ENCODE measurements at regions not wholly inside any gene's neighbourhood (a gene's known extent, or its start where the extent isn't known, plus 50 kb on each side); places are given as distances from the start of the nearest gene placed in this dataset.
A peak's percentile ranks its signal among the peaks of the same experiment; 100 is the strongest.

DNA sequence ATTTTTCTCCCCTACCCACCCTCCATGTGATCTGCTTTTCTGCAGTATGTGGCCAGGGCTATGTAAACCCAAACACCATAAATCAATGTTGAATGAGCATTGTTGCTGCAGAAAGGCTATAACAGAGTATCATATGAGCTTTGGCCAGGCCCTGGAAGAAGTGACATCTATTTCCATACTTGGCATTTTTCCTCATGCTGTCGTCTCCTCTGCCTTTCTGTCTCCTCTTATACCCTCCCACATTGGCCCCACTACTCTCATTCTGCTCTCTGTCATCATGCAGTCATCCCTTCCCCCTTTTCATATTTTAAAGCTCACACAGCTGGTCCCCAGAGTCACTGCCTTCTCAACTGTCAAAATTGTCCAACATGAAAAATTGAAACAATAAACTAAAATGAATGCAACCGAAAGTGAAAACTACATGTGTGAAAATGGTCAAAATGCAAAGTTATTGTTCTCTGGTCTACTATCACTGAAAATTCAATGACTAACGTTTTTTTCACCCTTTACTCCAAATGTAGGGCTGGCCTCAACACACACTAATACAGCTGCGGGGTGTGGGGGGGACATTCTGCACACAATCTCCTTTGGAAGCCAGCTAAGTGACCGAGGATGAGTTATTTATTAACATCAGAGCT lies 290.7 kb upstream of the TMPO start:
- DNase-seq, result peak; percentile 29

DNA sequence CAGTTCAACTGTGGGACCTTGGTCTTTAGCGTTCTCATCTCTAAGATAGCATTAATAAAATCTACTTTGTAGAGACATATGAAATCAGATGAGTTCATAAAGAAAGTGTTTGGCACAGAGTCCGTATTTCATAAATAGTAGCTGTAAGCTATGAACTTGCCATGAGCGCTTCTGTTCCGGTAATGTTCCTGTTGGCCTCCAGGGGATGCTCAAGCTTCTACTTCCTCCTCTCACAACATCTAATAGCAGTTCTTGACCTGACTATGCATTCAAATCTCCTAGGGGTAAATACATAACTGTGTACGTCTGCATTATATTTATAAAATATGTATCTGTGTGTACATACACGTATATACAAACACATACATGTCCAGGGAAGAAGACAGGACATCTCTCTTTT lies 288.2 kb upstream of the TMPO start:
- DNase-seq, result peak; percentile 58

DNA sequence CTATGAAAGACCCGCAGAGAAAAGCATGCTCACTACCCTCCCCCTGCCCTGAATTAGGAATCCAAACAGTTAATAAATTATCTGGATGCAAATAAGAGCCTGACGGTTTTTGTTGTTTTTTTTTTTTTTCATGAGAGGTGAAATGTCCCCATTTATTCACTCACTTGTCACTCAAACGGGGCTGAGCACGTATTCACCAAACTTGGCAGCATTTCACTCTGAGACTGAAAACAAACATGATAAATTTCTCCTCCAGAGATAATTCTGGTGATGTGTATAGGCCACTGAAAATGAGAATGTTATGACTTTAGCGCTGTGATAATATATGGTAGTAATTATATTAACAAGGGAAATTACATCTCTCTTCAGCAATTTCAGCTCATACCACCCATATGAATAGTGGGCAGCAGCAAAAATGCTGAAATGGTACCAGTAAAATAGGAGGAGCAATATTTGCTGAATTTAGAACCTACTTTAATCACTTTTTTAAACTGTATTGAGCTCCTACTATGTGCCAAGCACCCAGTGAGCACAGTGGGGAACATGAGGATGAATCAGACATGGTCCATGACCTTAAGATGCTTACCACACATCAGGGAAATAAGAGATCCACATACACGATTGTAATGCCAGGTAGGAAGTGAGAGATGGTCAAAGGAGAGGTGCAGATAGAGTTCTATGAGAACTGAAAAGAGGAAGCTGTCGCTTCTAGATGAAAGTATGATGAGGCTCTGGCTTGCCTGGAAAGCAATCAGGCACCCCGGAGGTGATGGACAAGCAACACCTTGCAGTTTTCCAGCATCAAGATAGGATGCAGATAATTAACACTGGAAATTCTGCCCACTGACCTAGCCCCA lies 286.5 kb upstream of the TMPO start:
- DNase-seq, result peak; percentile 91

DNA sequence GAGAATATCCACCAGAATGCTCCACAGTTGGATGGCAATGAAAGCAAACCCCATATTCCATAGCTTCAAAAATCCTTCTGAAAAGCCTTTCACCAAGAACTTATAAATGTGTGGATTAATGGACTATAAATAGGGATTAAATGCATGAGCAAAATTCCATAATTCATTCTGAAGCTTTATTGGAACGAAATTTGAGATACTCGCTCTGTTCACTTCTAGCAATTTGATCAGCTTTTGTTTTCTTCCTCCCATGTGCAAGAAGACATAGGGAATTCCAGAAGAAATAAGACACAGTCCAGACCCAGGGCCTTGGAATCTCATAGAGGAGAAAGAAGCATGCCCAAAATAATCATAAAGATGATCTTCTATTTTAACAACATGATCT lies 285.9 kb upstream of the TMPO start:
- peak; percentile 37 for DNase-seq

DNA sequence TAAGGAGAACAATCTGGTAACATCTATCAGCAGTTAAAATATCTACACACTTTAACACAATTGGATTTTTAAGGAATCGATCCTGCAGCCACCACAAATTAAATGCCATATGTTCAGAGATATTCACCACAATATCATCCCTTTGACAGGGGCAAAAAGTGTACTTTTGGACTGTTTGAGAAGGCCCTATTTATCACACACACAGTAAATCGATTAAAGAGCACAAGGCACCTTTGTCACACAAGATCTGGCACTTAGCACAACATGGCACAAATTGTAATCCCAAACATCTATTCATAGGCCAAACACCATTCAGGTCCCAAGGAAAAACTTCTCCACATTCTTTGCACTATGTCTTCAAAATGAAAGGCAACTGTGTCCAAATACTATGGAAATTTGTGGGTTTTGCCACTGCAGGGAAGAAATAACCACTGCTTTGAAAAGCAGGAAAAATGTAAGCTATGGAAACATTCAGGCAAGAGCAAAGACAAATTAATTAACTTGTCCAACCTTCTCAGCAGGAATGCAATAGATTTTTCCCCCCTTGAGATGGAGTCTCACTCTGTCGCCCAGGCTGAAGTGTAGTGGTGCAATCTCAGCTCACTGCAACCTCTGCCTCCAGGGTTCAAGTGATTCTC lies 282.5 kb upstream of the TMPO start:
- peak; percentile 8 for DNase-seq

DNA sequence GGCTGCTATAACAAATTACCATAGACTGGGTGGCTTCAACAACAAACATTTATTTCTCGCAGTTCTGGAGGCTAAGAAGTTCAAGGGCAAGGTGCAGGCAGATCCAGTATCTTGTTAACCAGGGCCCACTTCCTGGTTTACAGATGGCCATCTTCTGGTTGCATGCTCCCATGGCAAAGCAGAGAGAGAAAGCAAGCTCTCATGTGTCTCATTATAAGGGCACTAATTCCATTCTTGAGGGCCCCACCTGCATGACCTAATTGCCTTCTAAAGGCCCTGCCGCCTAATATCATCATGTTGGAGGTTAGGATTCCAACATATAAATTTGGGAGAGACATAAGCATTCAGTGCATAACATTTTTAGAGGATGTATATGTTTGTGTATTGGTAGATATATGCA lies 280.1 kb upstream of the TMPO start:
- DNase-seq, result no peak

DNA sequence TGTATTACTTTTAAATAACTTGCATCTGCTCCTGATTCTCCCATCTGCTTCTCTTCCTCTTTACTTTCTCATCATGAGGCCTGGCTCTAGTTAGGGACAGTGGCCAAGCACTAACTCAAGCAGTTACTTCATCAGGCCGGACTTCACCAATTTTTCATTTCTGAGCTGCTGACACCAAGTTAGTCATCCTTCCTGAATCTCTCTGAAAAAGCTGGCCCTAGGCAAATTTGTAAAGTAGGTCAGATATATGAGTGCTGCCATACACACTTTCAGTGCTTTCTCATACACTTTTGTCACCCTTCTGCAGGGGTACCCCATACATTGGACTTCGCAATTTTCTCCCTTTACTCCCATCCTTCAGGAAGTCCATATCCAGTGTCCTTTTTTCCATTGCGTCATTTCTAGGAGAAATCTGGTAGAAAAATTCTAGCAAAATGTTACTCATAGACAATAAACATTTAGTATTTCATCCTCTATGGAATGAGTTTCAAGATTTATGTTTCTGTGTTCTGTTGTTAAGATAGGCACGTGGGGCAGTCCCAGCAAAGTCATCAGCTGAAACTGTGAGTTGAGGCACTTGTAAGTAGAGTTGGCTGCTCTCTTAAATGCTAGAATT lies 276.8 kb upstream of the TMPO start:
- no peak for DNase-seq

DNA sequence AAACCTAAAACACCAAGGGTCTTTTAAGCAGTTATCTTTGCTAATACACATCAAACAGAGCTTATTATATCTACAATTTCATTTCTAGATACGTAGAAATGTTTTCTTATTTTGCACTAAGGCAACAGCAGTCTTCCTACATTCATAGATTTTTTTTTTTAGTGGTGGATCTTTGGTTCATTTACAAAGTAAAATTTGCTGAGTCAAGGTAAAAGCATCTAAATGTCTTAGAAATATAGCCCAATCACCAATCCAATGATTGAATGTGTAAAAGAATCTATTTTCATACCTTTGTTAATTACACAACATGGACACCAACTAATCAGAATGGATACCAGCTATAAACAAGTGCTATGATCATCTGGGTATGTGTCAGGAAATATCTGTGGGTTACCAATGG lies 272.2 kb upstream of the TMPO start:
- DNase-seq, result no peak

DNA sequence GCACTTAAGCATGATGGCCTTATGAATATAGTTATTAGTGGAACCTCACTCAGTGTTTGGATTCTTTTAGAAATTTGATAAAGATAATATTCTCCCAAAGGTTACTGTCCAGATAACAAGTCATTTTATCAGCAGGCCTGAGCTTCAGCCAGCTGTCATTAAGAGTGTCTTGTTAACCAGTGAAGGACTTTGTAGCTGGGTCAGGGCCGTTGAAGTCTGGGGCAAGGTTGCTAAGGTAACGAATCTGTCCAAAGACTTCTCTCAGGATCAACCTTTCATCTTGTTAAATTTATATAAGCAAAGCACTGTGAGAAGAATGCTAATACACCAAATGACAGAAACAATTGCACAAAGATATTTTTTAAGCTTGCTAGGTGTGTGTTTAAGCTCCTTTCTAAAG lies 271.3 kb upstream of the TMPO start:
- DNase-seq, result peak; percentile 68

DNA sequence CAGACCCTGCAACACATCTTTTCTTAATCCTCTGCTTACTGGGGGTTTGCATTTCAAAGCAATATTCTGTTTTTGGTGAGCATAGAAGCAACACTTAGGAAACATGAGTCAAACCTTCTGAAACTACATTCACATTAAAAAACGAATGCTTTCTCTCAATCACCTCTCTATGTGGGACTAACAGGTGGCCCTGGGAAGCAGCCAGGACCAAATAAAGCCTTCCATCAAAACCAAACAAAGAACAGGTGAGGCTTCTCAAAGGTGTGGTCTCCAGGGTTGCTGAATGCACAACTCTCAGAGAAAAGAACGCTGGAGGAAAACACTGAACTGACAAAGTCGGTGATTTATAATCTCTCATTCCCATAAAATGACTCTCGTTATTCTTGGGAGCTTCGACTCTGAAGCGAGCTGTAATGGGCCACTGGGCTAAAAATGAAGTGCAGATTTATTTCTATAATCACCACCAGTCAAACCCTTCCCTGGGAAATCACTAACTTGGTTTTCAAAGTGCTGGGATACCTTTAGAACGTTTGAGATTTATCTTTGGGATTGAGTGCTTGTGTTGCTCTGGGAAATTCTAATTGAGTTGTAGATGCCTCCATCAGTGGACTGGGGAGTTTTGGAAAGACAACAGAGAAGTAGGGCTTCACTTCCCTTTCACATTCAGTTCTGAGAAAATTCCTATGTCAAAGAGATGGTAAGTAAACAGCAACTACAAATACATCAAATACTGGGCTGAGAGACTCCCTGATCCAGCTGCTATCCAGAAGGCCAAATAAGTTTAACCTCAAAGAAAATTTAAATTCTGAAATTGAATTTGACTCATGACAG lies 262.0 kb upstream of the TMPO start:
- DNase-seq, result peak; percentile 94

DNA sequence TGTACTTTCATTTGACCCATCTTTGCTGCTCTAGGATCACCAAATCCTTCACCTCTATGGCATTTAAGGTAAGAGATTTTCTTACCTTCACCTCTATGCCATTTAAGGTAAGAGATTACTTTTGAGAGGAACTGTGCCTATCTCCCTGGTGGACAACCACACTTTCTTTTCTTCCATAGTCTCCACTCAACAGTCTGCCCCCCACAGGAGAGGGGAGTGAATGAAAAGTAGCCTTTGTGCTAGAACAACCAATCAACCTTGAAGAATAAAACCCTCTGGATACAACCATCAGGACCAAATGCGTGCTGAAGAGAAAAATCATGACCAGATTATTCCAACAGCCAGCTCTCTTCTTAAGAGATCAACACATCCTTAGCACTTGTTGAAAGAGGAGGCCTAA lies 258.6 kb upstream of the TMPO start:
- DNase-seq, result no peak

DNA sequence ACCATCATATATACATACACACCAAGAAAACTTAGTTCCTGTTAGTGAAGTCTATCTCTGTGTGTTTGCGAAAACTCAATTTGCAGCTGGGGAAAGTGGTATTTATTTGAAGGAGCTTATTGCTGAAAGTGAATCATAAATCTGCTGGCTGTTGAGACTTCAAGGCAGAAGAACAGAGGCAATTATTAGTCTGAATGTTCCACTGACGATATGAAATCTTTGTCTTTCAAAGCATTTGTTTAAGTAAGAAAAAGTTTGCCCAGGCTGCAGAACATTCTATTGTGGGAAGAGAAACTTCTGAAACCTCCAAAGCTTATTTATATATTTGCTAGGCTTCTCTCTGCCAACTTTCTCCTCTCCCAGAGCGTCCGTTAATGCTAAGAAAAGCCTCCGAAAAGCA lies 255.7 kb upstream of the TMPO start:
- DNase-seq, result no peak

DNA sequence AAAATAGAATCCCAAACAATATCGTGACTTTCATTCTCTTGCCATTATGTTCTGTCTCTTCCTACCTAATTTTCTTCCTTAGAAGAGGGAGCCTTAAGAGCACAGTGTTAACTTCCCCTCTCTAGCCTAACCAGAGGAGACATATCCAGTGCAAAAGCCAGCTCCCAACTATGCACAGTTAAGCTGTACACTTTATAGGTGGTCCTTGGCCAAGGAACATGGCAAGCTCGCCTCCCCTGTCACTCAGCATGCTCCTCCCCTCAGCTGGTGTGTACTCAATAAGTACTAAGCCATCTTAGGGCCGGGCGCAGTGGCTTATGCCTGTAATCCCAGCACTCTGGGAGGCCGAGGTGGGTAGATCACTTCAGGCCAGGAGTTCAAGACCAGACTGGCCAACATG lies 255.1 kb upstream of the TMPO start:
- DNase-seq, result no peak

DNA sequence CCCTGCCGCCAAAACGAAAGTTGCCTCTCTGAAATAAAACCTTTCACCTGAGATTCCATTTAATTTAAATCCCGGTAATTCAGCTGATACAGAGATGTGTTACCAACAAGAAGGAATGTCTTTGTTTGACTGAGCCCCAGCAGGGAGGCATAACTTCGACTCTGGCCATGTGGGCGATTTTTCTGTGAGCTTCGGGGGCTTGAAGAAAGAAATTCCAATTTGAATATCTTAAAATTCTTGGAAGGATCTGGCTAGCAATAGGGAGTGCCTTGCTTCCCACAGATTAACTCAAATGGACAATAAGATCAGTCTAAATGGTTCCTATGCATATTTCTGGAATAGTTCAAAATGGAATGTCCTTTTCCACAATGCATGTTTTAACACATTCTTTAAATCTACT lies 252.5 kb upstream of the TMPO start:
- DNase-seq, result no peak

DNA sequence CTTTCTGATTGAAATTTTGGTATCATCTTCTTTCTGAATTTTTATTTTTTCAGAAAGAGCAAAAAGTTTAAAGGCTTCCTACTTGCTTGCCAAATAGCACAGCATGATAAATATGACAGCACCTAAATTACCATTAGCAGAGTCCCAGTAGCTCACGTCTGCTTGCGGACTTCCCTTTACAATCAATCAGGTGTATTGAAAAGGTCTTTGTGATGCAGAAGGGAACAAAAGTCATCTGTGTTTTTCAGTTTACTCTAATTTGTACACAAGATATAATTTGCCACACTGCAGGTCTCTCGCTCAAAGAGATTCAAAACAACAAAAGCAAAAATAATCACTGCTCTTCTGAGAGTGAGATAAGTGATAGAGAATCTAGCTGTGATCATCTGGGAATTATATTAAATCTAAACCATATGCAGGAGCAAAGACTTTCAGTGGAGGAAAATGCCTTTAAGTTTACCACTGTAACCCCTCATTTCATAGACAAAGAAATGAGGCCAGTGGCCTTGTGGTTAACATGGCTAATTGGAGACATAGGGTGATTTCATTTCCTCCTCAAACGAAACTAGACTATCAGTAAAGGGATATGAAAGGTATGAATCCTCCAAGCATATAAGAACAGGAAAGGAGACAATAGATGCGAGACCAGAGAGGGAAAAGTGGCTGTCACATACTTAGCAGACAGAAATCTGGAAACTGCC lies 240.8 kb upstream of the TMPO start:
- DNase-seq, result peak; percentile 31

DNA sequence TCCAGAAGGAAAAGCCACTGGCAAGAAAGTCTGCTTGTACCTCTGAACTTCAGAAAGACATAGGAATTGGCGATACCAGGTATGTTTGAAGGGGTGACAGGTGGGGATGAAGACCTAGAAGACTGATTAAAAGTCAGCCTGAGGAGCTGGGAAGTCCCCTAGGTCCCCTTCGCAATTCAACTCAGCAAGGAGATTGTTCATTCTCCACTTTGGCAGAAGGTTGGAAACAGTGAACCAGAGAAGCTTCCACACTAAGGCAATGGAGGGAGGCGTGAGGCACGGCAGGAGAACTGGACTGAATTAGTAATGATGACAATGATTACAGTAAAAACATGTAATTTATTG lies 240.3 kb upstream of the TMPO start:
- no peak for DNase-seq

DNA sequence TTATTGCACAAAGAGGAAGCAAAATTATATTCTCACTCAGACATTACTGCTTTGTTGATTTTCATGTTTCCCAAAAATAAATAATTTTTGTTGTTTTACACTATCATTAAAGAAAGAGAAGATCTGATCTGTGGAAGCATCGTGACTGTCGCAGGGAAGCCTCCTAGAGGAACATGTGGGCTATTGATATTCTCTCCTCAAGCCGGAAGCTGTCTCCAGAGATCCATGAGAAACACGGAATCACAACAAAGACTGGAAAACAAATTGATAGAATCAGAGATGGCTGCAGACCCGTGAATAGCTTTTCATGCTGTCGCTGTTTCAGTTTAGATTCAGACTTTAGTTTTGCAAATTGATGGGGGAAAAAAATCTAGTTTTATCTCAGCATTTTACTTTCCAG lies 235.2 kb upstream of the TMPO start:
- no peak for DNase-seq

DNA sequence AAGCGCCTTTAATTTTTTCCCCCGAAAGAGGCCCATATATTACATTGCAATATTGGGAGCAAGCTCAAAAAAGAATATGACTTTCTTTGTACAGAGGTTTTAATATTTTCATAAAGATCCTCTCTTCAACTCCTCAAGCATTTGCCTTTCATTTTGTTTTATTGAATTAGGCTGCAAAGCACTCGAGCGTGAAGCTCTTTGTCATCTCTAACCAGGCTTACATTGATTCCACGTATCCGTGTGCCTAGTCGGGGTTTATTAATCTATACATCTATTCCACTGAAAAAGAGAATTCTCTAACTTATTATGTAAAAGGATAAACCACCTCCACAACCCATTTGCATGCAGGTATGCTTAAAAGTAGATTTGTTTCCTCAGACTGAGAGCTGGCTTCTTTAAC lies 234.8 kb upstream of the TMPO start:
- no peak for DNase-seq

DNA sequence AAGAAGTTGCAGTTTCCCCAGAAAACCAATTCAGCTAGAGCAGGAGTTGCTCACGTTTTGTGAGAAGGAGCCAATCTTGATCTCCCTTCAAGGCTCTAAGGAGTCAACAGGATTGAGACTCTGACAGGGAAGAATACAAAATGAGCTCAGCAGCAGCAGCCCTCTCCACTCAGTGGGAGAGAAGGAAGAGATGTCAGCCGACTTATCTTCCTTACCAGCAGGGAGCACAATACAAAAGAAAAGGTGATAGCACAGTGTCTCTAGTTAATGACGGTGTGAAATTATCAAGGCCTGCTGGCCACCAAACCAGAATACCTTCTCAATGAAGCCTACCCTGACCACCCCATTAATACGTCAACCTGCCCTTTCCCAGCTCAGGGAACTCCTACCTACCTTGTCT lies 223.6 kb upstream of the TMPO start:
- DNase-seq, result peak; percentile 35

DNA sequence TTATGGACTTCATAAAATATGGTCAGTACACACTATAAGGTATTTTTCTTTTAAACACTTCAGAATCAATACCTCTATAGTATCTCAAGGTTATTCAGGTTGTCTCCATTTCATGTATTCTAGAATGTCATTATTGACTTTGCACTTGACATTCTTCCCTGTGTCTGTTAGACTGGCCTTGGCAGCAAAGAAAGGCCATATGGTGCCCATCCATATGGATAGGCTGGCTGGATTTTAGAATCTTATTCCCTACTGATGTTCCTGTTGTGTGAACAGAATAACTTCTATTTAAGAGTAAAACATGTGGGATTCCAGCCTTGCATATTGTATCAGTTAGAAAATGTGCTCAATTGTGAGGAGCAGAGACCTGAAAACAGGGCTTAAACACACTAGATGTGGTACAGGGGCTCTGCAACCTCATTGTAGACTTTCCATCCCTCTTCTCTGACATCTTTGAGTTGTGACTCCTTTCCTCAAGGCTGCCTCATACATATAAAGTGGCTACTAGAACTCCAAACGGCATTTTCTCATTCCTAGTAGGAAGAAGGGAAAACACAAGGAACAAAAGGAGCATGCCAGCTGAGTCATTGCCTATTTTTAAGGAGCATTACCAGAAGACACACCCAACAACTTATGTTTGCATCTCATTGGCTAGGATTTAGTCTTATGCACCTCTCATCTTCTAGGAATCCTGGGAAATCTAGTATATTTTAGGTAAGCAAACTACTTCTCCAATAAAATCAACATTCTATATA lies 221.2 kb upstream of the TMPO start:
- DNase-seq, result peak; percentile 70

DNA sequence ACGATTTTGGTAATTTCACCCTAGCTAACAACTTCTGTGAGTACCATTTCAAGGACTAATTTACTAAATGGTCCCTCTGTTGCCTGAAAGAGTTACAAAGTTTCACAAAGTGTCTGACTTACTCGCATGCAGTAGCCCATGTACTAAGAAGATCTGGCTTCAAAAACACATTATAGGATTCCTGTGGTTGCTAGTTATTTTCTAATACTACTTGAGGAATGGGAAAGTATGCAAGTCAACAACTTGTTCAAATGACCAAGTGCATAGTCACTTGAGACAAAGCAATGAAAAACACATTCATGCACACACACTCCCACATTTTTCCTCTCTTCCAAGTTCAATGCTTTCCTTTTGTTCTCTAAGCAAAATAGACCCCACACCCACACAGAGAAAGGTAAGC lies 219.7 kb upstream of the TMPO start:
- no peak for DNase-seq

Data from NCI-H69 (cell line).